Brain pericyte (primary cell): ENCODE measurements at regions not wholly inside any gene's neighbourhood (a gene's known extent, or its start where the extent isn't known, plus 50 kb on each side); places are given as distances from the start of the nearest gene placed in this dataset.
"Not testable (repeated sequence)": the region's sequence is repeated elsewhere in the genome, so short reads cannot be mapped to it uniquely, and the experiment has no call there.

Source experiments
- DNase-seq: peaks from one replicate; pipeline ENCODE4 v3.0.0-alpha.2; 2012; ENCODE audit warnings: low read depth, low spot score

GRCh38 chr1:70747123-70747522 lies 300.5 kb downstream of the PTGER3 start:
- not testable (repeated sequence) for DNase-seq

- DNase-seq: not testable (repeated sequence)
These were observed 295.8 kb downstream of the PTGER3 start for GRCh38 chr1:70751676-70752287.

- no peak for DNase-seq
These were observed 292.9 kb downstream of the PTGER3 start for GRCh38 chr1:70754701-70755100.

GRCh38 chr1:70760154-70760553 lies 287.5 kb downstream of the PTGER3 start:
- DNase-seq: no peak

- DNase-seq: no peak
These were observed 285.2 kb downstream of the PTGER3 start for GRCh38 chr1:70762386-70762785.

GRCh38 chr1:70764747-70765146 lies 282.9 kb downstream of the PTGER3 start:
- no peak for DNase-seq

- DNase-seq: no peak
These were observed 280.2 kb downstream of the PTGER3 start for GRCh38 chr1:70767377-70767776.

- no peak for DNase-seq
These were observed 279.4 kb downstream of the PTGER3 start for GRCh38 chr1:70768216-70768615.

- no peak for DNase-seq
These were observed 269.4 kb downstream of the PTGER3 start for GRCh38 chr1:70778056-70778762.

GRCh38 chr1:70778934-70779333 lies 268.7 kb downstream of the PTGER3 start:
- no peak for DNase-seq

GRCh38 chr1:70779571-70779970 lies 268.0 kb downstream of the PTGER3 start:
- no peak for DNase-seq

- DNase-seq: no peak
These were observed 262.3 kb downstream of the PTGER3 start for GRCh38 chr1:70785287-70785686.

GRCh38 chr1:70790232-70790923 lies 257.2 kb downstream of the PTGER3 start:
- DNase-seq: no peak

- not testable (repeated sequence) for DNase-seq
These were observed 252.6 kb downstream of the PTGER3 start for GRCh38 chr1:70795064-70795463.

- DNase-seq: not testable (repeated sequence)
These were observed 251.3 kb downstream of the PTGER3 start for GRCh38 chr1:70796298-70796697.

GRCh38 chr1:70802625-70803024 lies 245.0 kb downstream of the PTGER3 start:
- not testable (repeated sequence) for DNase-seq

- DNase-seq: no peak
These were observed 242.0 kb downstream of the PTGER3 start for GRCh38 chr1:70805641-70806040.

- DNase-seq: no peak
These were observed 240.4 kb downstream of the PTGER3 start for GRCh38 chr1:70807088-70807664.

GRCh38 chr1:70809069-70809468 lies 238.5 kb downstream of the PTGER3 start:
- DNase-seq: no peak

- no peak for DNase-seq
These were observed 235.8 kb downstream of the PTGER3 start for GRCh38 chr1:70811815-70812214.

- DNase-seq: no peak
These were observed 235.0 kb downstream of the PTGER3 start for GRCh38 chr1:70812442-70813109.

- no peak for DNase-seq
These were observed 229.2 kb downstream of the PTGER3 start for GRCh38 chr1:70818401-70818800.
